ENCODE measurements at regions not wholly inside any gene's neighbourhood (a gene's known extent, or its start where the extent isn't known, plus 50 kb on each side); places are given as distances from the start of the nearest gene placed in this dataset.

GRCh38 chr15:61575597-61575996 is 346.5 kb upstream of the RORA start:
- TF ChIP-seq CTCF (IDR thresholded peaks at IDR 0.05), result no peak
- TF ChIP-seq EP300 (IDR thresholded peaks at IDR 0.05), result no peak
- no peak for TF ChIP-seq POLR2AphosphoS5 (IDR thresholded peaks at IDR 0.05)
